ENCODE measurements at regions not wholly inside any gene's neighbourhood (a gene's known extent, or its start where the extent isn't known, plus 50 kb on each side); places are given as distances from the start of the nearest gene placed in this dataset.

DNA sequence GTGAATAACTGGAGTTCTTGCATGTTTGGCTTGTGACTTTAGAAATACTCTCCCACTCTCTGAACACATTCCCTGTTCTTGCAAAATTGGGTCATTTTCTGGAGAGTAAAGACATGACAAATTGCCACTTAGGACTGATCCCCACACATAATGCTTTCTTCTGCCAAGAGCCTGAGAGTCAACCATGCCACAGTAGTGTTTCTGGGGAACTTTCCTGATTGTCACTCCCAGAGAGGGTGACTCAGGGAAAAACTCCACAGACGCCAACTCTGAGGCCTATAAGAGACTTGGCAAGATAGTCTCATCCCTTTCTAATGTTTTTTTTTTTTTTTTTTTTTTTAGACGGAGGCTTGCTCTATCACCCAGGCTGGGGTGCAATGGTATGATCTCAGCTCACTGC, 157.8 kb downstream of the ATG4C start:
- Histone ChIP-seq H3K36me3 (no peaks in the 10 kb centered on the region), H3K27me3 (peaks cover 0 to 5% (median 0%) of the 10 kb centered on the region in 4 donors), H3K9me3 (no peaks in the 10 kb centered on the region), H3K4me3 (no peak overlapping the region), H3K4me1 (no peaks in the 10 kb centered on the region), H3K27ac (replicated peaks in 1 of 4) (no peak overlapping the region)
- intact Hi-C loops (cut with DNase I): no loop called here
- no peak for DNase-seq (ENCODE audit: extremely low spot score)
- no peak for TF ChIP-seq POLR2AphosphoS5 (IDR thresholded peaks at IDR 0.05)
- TF ChIP-seq POLR2A (IDR thresholded peaks at IDR 0.05; ENCODE audit: low read depth): no peak
- TF ChIP-seq CTCF (IDR thresholded peaks at IDR 0.05): no peak
- TF ChIP-seq EP300 (IDR thresholded peaks at IDR 0.05): no peak
- WGBS: 50% methylated on average over 2 of the region's 2 CpGs

DNA sequence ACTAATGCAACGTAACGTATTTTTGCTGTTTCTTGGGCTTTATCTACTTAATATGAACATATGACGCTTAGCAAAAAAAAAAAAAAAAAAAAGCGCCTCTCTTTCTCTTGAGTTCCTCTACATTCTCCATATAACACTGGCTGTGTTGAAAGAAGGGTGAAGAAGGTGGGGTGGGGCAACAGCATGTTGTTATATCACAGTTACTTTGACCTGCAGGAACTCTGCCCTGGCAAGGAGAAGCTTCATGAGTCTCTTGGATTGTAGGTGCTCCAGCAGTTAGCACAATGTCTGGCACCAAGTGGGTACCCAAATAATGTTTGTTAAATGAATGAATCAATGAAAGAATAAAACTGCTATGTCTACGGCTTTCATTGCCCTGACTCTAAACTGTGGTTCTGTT, 162.6 kb downstream of the ATG4C start:
- WGBS: 87% methylated on average over 5 of the region's 5 CpGs
- intact Hi-C loops (cut with DNase I): no loop called here
- Histone ChIP-seq H3K4me3 (no peak overlapping the region), H3K4me1 (no peaks in the 10 kb centered on the region), H3K27ac (replicated peaks in 1 of 4) (no peak overlapping the region), H3K27me3 (peaks cover 0 to 30% (median 0%) of the 10 kb centered on the region in 4 donors), H3K36me3 (no peaks in the 10 kb centered on the region), H3K9me3 (no peaks in the 10 kb centered on the region)
- TF ChIP-seq POLR2A (IDR thresholded peaks at IDR 0.05; ENCODE audit: low read depth): no peak
- TF ChIP-seq CTCF (IDR thresholded peaks at IDR 0.05): no peak
- TF ChIP-seq EP300 (IDR thresholded peaks at IDR 0.05): no peak
- TF ChIP-seq POLR2AphosphoS5 (IDR thresholded peaks at IDR 0.05): no peak
- no peak for DNase-seq (ENCODE audit: extremely low spot score)

DNA sequence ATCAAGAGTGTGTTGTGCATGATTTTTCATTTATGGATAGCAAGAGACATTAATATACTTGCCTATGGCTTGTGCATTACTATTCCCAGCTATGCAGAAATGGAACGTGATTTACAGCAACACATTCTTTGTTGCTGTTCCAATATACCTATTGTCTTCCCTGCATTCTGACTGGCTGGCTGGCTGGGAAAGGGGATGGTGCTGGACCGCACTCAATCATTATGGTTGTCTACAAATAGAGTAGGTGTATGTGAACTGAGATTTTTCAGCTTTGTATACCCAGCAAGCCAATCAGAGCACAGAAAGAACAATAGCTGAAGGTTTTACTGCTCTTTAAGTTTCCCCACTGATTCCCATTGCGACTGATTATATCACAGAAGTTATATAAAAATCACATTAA, 167.5 kb downstream of the ATG4C start:
- H3K27me3 ChIP-seq: peaks cover 0 to 46% (median 0%) of the 10 kb centered on the region in 4 donors
- H3K4me1 ChIP-seq: no peaks in the 10 kb centered on the region
- H3K27ac ChIP-seq (replicated peaks in 1 of 4): no peak overlapping the region
- H3K36me3 ChIP-seq: no peaks in the 10 kb centered on the region
- WGBS: 43% methylated on average over 3 of the region's 3 CpGs
- H3K4me3 ChIP-seq: no peak overlapping the region
- TF ChIP-seq POLR2A (IDR thresholded peaks at IDR 0.05; ENCODE audit: low read depth) (no peak), EP300 (IDR thresholded peaks at IDR 0.05) (no peak), CTCF (IDR thresholded peaks at IDR 0.05) (no peak), POLR2AphosphoS5 (IDR thresholded peaks at IDR 0.05) (no peak)
- intact Hi-C loops (cut with DNase I): no loop called here
- H3K9me3 ChIP-seq: no peaks in the 10 kb centered on the region
- no peak for DNase-seq (ENCODE audit: extremely low spot score)

GRCh38 chr1:62952596-62952995, 168.7 kb downstream of the ATG4C start:
- Histone ChIP-seq H3K27me3 (peaks cover 0 to 58% (median 0%) of the 10 kb centered on the region in 4 donors), H3K27ac (replicated peaks in 1 of 4) (no peak overlapping the region), H3K4me1 (no peaks in the 10 kb centered on the region), H3K36me3 (no peaks in the 10 kb centered on the region), H3K4me3 (no peak overlapping the region), H3K9me3 (no peaks in the 10 kb centered on the region)
- TF ChIP-seq EP300 (IDR thresholded peaks at IDR 0.05): no peak
- TF ChIP-seq POLR2A (IDR thresholded peaks at IDR 0.05; ENCODE audit: low read depth): no peak
- no peak for TF ChIP-seq POLR2AphosphoS5 (IDR thresholded peaks at IDR 0.05)
- TF ChIP-seq CTCF (IDR thresholded peaks at IDR 0.05): no peak
- 45% methylated on average over 1 of the region's 1 CpG for WGBS
- intact Hi-C loops (cut with DNase I): no loop called here
- no peak for DNase-seq (ENCODE audit: extremely low spot score)

DNA sequence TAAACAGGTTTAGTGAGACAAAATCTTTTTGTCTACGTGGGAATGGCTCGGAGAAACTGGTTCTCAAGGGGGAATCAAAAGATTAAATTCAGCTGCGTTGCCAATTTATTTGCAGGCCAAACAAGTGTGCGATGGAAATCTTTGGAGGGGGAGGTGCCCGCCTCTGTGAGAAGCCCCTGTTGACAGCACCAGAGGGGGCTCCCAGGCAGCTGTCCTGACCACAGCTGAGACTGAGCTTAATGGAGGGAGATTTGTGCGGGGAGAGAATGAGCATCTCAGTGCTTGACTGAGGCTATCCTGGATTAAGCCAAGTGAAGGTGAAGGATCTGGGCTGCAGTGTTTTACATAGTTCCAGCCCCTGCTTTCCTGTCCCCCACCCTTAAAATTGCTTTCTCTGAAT, 169.7 kb downstream of the ATG4C start:
- DNase-seq (ENCODE audit: extremely low spot score): peak; percentile 37
- Histone ChIP-seq H3K4me3 (no peak overlapping the region), H3K27me3 (peaks cover 0 to 58% (median 0%) of the 10 kb centered on the region in 4 donors), H3K27ac (replicated peaks in 1 of 4) (no peak overlapping the region), H3K4me1 (no peaks in the 10 kb centered on the region), H3K36me3 (no peaks in the 10 kb centered on the region), H3K9me3 (no peaks in the 10 kb centered on the region)
- 32% methylated on average over 6 of the region's 6 CpGs for WGBS
- intact Hi-C loops (cut with DNase I): no loop called here
- TF ChIP-seq EP300 (IDR thresholded peaks at IDR 0.05): no peak
- no peak for TF ChIP-seq POLR2AphosphoS5 (IDR thresholded peaks at IDR 0.05)
- TF ChIP-seq POLR2A (IDR thresholded peaks at IDR 0.05; ENCODE audit: low read depth): no peak
- TF ChIP-seq CTCF (IDR thresholded peaks at IDR 0.05): no peak
